HG03460 (cell line): ENCODE measurements at regions not wholly inside any gene's neighbourhood (a gene's known extent, or its start where the extent isn't known, plus 50 kb on each side); places are given as distances from the start of the nearest gene placed in this dataset.
"Not testable (repeated sequence)": the region's sequence is repeated elsewhere in the genome, so short reads cannot be mapped to it uniquely, and the experiment has no call there.

Experiments used
- ATAC-seq: cut with Tn5 transposase; IDR thresholded peaks from one replicate; pipeline ENCODE4 v1.9.1; 2021; ENCODE audit not compliant: unreplicated experiment

GRCh38 chr2:160583813-160584537 is 90.4 kb upstream of the RBMS1 start:
- ATAC-seq, result no peak

- ATAC-seq, result no peak
These were observed 91.4 kb upstream of the RBMS1 start for GRCh38 chr2:160584972-160585494.

- ATAC-seq, result no peak
These were observed 97.1 kb upstream of the RBMS1 start for GRCh38 chr2:160590664-160591063.

- ATAC-seq, result no peak
These were observed 98.8 kb upstream of the RBMS1 start for GRCh38 chr2:160592401-160592800.

GRCh38 chr2:160592993-160593392 is 99.4 kb upstream of the RBMS1 start:
- ATAC-seq, result no peak

- no peak for ATAC-seq
These were observed 102.8 kb upstream of the RBMS1 start for GRCh38 chr2:160596441-160596840.

- not testable (repeated sequence) for ATAC-seq
These were observed 106.8 kb upstream of the RBMS1 start for GRCh38 chr2:160600437-160600836.

GRCh38 chr2:160602073-160602472 is 108.5 kb upstream of the RBMS1 start:
- ATAC-seq, result no peak

GRCh38 chr2:160603771-160604510 is 110.3 kb upstream of the RBMS1 start:
- ATAC-seq, result no peak

- no peak for ATAC-seq
These were observed 112.7 kb upstream of the RBMS1 start for GRCh38 chr2:160606341-160606740.

GRCh38 chr2:160608599-160608998 is 115.0 kb upstream of the RBMS1 start:
- ATAC-seq, result no peak

GRCh38 chr2:160609346-160609745 is 115.7 kb upstream of the RBMS1 start:
- ATAC-seq, result no peak

GRCh38 chr2:160610041-160610440 is 116.4 kb upstream of the RBMS1 start:
- ATAC-seq, result no peak

GRCh38 chr2:160612266-160612856 is 118.8 kb upstream of the RBMS1 start:
- no peak for ATAC-seq

GRCh38 chr2:160613466-160614153 is 120.0 kb upstream of the RBMS1 start:
- ATAC-seq, result no peak

GRCh38 chr2:160614391-160614790 is 120.8 kb upstream of the RBMS1 start:
- ATAC-seq, result no peak

GRCh38 chr2:160615706-160616105 is 122.1 kb upstream of the RBMS1 start:
- no peak for ATAC-seq

- no peak for ATAC-seq
These were observed 122.5 kb upstream of the RBMS1 start for GRCh38 chr2:160616149-160616548.

- no peak for ATAC-seq
These were observed 128.1 kb upstream of the RBMS1 start for GRCh38 chr2:160621748-160622147.

GRCh38 chr2:160628020-160628637 is 134.5 kb upstream of the RBMS1 start:
- not testable (repeated sequence) for ATAC-seq

- no peak for ATAC-seq
These were observed 135.2 kb upstream of the RBMS1 start for GRCh38 chr2:160628811-160629210.
